GM13977 (cell line): ENCODE measurements at regions not wholly inside any gene's neighbourhood (a gene's known extent, or its start where the extent isn't known, plus 50 kb on each side); places are given as distances from the start of the nearest gene placed in this dataset.

ENCODE experiments used
- DNase-seq: peaks from one replicate; pipeline ENCODE4 v3.0.0; 2012; ENCODE audit warnings: low spot score
- CTCF ChIP-seq: IDR thresholded peaks from 2 replicates; pipeline ENCODE4 v1.5.1; 2012; ENCODE audit warnings: mild to moderate bottlenecking, control low read depth; ENCODE audit not compliant: insufficient read depth; ENCODE audit errors: extremely low read depth, missing control alignments
- in situ Hi-C: fragments of 300-500 bp; cut with MboI; formaldehyde crosslinking; loops from one replicate; pipeline ENCODE4 v1.12.0; 2022; ENCODE audit warnings: low sequenced_read_pairs, low pct_unique_long_range_greater_than_20kb, mixed read lengths, inconsistent platforms; ENCODE audit not compliant: unreplicated experiment

GRCh38 chr7:25706764-25707163 lies 445.2 kb upstream of the NFE2L3 start:
- no peak for DNase-seq
- in situ Hi-C loops = no loop called here

GRCh38 chr7:25707768-25708620 lies 444.0 kb upstream of the NFE2L3 start:
- in situ Hi-C loops = no loop called here
- no peak for DNase-seq
- TF ChIP-seq CTCF = no peak

More at GRCh38 chr7:25706764-25707163, 445.2 kb upstream of the NFE2L3 start:
- no peak for TF ChIP-seq CTCF

GRCh38 chr7:25710959-25711358 lies 441.0 kb upstream of the NFE2L3 start:
- in situ Hi-C loops = no loop called here

GRCh38 chr7:25711940-25712339 lies 440.1 kb upstream of the NFE2L3 start:
- DNase-seq = no peak
- TF ChIP-seq CTCF = no peak
- in situ Hi-C loops = no loop called here

More at GRCh38 chr7:25710959-25711358, 441.0 kb upstream of the NFE2L3 start:
- no peak for DNase-seq
- no peak for TF ChIP-seq CTCF

- in situ Hi-C loops = no loop called here
- no peak for TF ChIP-seq CTCF
- no peak for DNase-seq
Measured at GRCh38 chr7:25712500-25712899, 439.5 kb upstream of the NFE2L3 start.

GRCh38 chr7:25714013-25714412 lies 438.0 kb upstream of the NFE2L3 start:
- in situ Hi-C loops = no loop called here
- DNase-seq = no peak
- TF ChIP-seq CTCF = no peak
